ENCODE measurements at regions not wholly inside any gene's neighbourhood (a gene's known extent, or its start where the extent isn't known, plus 50 kb on each side); places are given as distances from the start of the nearest gene placed in this dataset.

- no peak for TF ChIP-seq CREB1 (IDR thresholded peaks at IDR 0.05; ENCODE audit: low read depth)
- TF ChIP-seq ZBTB7A (IDR thresholded peaks at IDR 0.05; ENCODE audit: low read depth), result no peak
- no peak for TF ChIP-seq REST (IDR thresholded peaks at IDR 0.05; ENCODE audit: low read depth)
- no peak for TF ChIP-seq FOXM1 (IDR thresholded peaks at IDR 0.05; ENCODE audit: borderline replicate concordance, low read depth)
- no peak for TF ChIP-seq TCF12 (IDR thresholded peaks at IDR 0.05; ENCODE audit: low read depth)
- no peak for TF ChIP-seq YY1 (IDR thresholded peaks at IDR 0.05; ENCODE audit: low read depth)
- no peak for TF ChIP-seq RAD21 (IDR thresholded peaks at IDR 0.05; ENCODE audit: low read depth)
- TF ChIP-seq TEAD4 (IDR thresholded peaks at IDR 0.05), result no peak
- TF ChIP-seq USF1 (IDR thresholded peaks at IDR 0.05), result no peak
- no peak for TF ChIP-seq EP300 (IDR thresholded peaks at IDR 0.05; ENCODE audit: borderline replicate concordance)
- TF ChIP-seq CEBPB (IDR thresholded peaks at IDR 0.05), result no peak
- no peak for TF ChIP-seq EGR1 (IDR thresholded peaks at IDR 0.05)
- TF ChIP-seq MAX (IDR thresholded peaks at IDR 0.05), result no peak
Observed at GRCh38 chr7:13551503-13551902, 438.0 kb downstream of the ETV1 start.

GRCh38 chr7:13560441-13560840 lies 429.0 kb downstream of the ETV1 start:
- TF ChIP-seq REST (IDR thresholded peaks at IDR 0.05; ENCODE audit: low read depth) (no peak), CREB1 (IDR thresholded peaks at IDR 0.05; ENCODE audit: low read depth) (no peak), EGR1 (IDR thresholded peaks at IDR 0.05) (no peak), EP300 (IDR thresholded peaks at IDR 0.05; ENCODE audit: borderline replicate concordance) (no peak), TAF1 (IDR thresholded peaks at IDR 0.05; ENCODE audit: low read depth) (no peak), ZBTB7A (IDR thresholded peaks at IDR 0.05; ENCODE audit: low read depth) (no peak), MAX (IDR thresholded peaks at IDR 0.05) (no peak), CEBPB (IDR thresholded peaks at IDR 0.05) (no peak), TEAD4 (IDR thresholded peaks at IDR 0.05) (no peak), USF1 (IDR thresholded peaks at IDR 0.05) (no peak), TCF12 (IDR thresholded peaks at IDR 0.05; ENCODE audit: low read depth) (no peak)

GRCh38 chr7:13563257-13563656 lies 426.2 kb downstream of the ETV1 start:
- TF ChIP-seq TEAD4 (IDR thresholded peaks at IDR 0.05), result no peak
- no peak for TF ChIP-seq FOXM1 (IDR thresholded peaks at IDR 0.05; ENCODE audit: borderline replicate concordance, low read depth)
- no peak for TF ChIP-seq RAD21 (IDR thresholded peaks at IDR 0.05; ENCODE audit: low read depth)
- TF ChIP-seq MAX (IDR thresholded peaks at IDR 0.05), result no peak
- TF ChIP-seq CREB1 (IDR thresholded peaks at IDR 0.05; ENCODE audit: low read depth), result no peak
- TF ChIP-seq NFIC (IDR thresholded peaks at IDR 0.05), result no peak
- TF ChIP-seq CEBPB (IDR thresholded peaks at IDR 0.05), result no peak
- no peak for TF ChIP-seq TAF1 (IDR thresholded peaks at IDR 0.05; ENCODE audit: low read depth)
- no peak for TF ChIP-seq ZBTB7A (IDR thresholded peaks at IDR 0.05; ENCODE audit: low read depth)
- no peak for TF ChIP-seq YY1 (IDR thresholded peaks at IDR 0.05; ENCODE audit: low read depth)
- no peak for TF ChIP-seq EGR1 (IDR thresholded peaks at IDR 0.05)
- no peak for TF ChIP-seq TCF12 (IDR thresholded peaks at IDR 0.05; ENCODE audit: low read depth)
- TF ChIP-seq REST (IDR thresholded peaks at IDR 0.05; ENCODE audit: low read depth), result no peak
- TF ChIP-seq EP300 (IDR thresholded peaks at IDR 0.05; ENCODE audit: borderline replicate concordance), result no peak
- TF ChIP-seq USF1 (IDR thresholded peaks at IDR 0.05), result no peak

GRCh38 chr7:13563680-13564079 lies 425.8 kb downstream of the ETV1 start:
- no peak for TF ChIP-seq TCF12 (IDR thresholded peaks at IDR 0.05; ENCODE audit: low read depth)
- no peak for TF ChIP-seq ZBTB7A (IDR thresholded peaks at IDR 0.05; ENCODE audit: low read depth)
- TF ChIP-seq FOXM1 (IDR thresholded peaks at IDR 0.05; ENCODE audit: borderline replicate concordance, low read depth), result no peak
- no peak for TF ChIP-seq CREB1 (IDR thresholded peaks at IDR 0.05; ENCODE audit: low read depth)
- TF ChIP-seq CEBPB (IDR thresholded peaks at IDR 0.05), result no peak
- no peak for TF ChIP-seq TAF1 (IDR thresholded peaks at IDR 0.05; ENCODE audit: low read depth)
- TF ChIP-seq REST (IDR thresholded peaks at IDR 0.05; ENCODE audit: low read depth), result no peak
- no peak for TF ChIP-seq MAX (IDR thresholded peaks at IDR 0.05)
- TF ChIP-seq TEAD4 (IDR thresholded peaks at IDR 0.05), result no peak
- no peak for TF ChIP-seq EP300 (IDR thresholded peaks at IDR 0.05; ENCODE audit: borderline replicate concordance)
- no peak for TF ChIP-seq USF1 (IDR thresholded peaks at IDR 0.05)
- TF ChIP-seq YY1 (IDR thresholded peaks at IDR 0.05; ENCODE audit: low read depth), result no peak
- no peak for TF ChIP-seq RAD21 (IDR thresholded peaks at IDR 0.05; ENCODE audit: low read depth)
- no peak for TF ChIP-seq EGR1 (IDR thresholded peaks at IDR 0.05)
- TF ChIP-seq NFIC (IDR thresholded peaks at IDR 0.05), result no peak
